HG03432 (cell line): ENCODE measurements at regions not wholly inside any gene's neighbourhood (a gene's known extent, or its start where the extent isn't known, plus 50 kb on each side); places are given as distances from the start of the nearest gene placed in this dataset.

Experiments
- ATAC-seq: cut with Tn5 transposase; IDR thresholded peaks from one replicate; pipeline ENCODE4 v1.9.1; 2021; ENCODE audit warnings: mild to moderate bottlenecking, moderate library complexity; ENCODE audit not compliant: unreplicated experiment

DNA sequence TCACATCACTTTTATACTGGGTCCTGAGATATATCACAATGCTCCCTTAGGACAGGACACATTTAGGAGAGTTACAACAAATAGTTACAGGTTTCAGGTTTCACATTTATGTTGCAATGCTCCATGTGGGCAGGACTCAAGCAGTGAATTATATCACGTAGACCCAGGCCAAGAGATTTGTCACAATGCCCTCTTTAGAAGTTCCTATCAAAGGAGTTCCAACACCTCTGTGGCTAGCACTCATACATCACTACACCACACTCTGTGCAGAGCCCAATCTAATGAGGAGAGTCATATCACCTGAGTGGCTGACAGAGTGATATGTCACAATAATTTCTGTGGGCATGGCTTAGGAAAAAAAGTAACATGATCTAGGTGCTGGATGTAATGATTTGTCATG lies 1068.2 kb upstream of the AMELY start:
- no peak for ATAC-seq

DNA sequence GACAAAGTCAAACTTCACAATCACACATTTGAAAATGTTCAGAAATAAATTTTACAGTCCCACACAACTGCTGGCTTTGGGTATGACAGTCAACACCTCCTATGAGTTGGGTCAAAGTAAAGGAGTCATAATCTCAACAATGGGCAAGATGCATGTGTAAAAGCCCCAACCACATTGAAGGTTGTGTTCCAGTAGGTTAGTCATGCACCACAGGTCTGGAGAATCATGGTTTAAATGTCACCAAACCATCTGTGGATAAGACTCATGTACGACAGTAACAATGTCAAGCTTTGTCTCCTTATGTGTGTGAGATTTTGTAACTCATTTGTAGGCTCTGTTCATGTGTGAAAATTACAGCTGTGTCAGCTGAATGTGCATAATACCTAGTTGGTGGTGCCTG lies 1065.7 kb upstream of the AMELY start:
- no peak for ATAC-seq

DNA sequence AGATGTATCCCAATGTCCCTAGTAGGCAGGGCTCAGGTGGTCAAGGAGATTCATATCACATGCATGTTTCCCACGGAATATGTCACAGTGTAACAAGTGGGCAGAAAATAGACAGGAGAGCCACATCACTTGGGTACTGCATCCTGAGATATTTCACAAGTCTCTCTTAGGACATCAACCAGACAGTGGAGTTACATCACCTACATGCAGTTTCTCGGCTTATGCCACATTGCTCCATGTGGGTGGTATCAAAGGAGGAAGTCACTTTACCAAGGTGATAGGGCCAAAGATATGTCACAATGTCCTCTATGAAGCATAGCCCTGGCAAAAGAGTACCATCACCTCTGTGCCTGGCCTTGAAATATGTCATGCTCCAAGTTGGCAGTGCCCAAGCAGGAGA lies 1056.7 kb upstream of the AMELY start:
- ATAC-seq, result no peak

DNA sequence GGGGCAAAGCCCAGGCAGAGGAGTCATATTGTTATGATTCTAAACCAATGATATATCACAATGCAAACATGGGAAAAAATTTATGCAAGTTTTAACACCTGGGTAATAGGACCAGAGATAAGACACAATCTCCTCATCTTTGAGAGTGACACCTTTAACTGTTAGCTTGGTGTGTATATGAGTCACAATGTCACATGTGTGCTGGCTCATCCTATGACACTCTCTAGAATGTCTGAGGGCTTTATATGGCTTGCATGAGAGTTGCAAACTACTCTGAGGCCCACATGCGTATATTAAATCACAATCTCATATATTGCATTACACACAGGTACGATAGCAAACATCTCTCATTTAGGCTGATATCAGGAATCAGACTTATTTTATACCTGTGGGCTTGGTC lies 1055.4 kb upstream of the AMELY start:
- no peak for ATAC-seq

DNA sequence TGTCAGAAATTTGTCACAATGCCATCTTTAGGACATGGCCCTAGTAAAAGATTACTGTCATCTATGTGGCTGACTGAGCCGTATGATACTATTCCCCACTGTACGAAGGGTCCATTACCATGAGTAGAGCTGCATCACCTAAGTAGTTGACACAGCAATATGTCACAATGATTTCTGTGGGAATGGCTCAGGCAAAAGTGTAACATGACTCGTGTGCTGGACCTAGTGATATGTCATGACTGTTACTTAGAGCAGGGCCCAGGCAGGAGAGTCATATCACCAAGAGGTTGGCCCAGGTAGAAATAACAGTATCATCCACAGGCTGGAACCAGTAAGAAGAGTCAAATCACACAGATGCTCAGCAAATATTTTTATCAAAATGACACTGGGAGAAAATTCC lies 1051.8 kb upstream of the AMELY start:
- no peak for ATAC-seq

DNA sequence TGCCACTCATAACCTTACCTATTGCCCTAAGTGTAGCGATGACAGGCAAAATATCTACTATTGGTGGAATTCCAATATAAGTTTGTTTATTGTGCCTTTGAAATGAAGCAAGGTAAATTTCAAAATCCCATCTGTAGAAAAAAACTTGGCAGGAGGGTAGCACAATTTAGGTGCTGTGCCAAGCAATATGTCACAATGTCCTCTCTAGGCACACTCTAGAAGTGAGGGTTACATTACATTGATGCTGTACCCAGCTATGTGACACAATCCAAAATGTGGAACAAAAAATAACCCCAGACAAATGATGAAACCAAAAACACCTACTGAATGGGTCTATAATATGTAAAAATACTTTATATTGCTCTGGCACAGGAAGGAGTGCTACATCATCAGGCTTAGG lies 1050.8 kb upstream of the AMELY start:
- ATAC-seq, result no peak

DNA sequence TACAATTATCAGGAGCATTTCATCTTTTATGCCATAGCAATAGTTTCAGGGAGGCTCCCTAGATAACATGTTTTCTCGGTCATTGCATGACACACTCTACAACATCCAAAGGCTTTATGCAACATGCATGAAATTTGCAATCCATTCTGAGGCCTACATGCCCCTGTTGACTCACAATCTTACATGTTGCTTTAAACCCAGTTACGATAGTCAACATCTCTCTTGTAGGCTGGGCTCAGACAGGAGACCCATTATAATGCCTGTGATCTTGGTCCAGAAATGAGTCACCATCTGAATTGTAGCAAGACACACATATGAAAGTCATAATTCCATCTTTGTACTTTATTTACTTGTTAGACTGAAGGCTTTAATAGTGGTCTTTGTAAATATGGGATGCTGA lies 1050.3 kb upstream of the AMELY start:
- no peak for ATAC-seq

DNA sequence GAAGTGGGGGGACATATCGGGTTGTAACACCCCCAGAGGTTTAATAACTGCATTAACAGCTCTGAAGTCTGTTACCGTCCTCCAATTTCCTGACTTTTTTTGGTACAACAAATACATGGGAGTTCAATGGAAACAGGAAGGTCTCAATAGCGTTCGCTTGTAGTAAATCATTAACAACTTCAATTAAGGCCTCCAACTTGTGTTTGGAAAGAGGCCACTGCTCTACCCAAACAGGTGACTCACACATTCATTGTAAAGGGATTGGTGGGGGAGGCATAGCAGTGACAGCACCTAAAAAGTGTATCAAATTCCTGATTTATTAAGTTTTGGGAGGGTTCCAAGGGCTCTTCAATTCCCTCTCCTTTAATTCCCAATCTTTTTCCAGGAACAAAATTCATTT lies 1046.2 kb upstream of the AMELY start:
- no peak for ATAC-seq

DNA sequence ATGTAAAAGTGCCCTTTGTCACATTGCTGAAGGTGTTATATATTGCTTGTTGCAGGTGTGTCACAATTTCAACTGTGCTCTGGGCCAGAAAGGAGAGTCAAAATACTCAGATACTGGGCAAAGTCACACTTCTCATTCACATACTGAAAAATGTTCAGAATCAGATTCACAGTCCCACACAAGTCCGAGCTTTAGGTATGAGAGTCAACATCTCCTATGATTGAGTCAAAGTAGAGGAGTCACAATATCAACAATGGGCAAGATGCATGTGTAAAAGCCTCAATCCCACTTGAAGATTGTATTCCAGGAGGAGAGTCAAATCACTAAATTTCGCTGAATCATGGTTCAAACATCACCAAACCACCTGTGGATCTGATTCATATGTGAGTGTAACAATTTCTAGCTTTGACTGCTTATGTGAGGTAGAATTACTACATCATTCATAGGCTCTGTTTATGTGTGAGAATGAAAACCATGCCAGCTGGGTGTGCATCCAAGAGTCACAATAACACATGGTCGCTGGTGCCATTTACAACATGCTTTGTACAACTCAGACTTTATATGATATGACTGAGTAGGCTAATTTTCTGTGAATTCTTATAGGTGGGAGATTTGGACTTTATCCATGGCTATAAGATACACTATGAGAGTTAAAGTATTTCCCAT lies 1039.8 kb upstream of the AMELY start:
- ATAC-seq, result no peak

DNA sequence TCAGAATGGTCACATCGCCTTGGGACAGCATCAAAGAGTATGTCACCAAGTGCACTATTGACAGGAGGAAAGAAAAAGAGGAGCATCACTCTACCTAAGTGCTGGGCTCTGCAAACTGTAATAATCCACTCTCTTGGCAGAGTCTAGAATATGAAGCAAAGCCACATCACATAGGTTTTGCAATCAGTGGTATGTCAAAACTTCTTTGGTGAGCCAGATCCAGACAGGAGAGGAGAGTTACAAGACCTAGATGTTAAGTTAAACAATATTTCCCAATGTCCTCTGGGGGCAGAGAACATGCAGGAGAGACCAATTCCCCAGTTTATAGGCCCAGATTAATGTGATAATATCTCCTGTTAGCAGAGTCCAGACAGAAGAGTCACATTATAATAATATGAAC lies 1032.6 kb upstream of the AMELY start:
- ATAC-seq, result no peak

DNA sequence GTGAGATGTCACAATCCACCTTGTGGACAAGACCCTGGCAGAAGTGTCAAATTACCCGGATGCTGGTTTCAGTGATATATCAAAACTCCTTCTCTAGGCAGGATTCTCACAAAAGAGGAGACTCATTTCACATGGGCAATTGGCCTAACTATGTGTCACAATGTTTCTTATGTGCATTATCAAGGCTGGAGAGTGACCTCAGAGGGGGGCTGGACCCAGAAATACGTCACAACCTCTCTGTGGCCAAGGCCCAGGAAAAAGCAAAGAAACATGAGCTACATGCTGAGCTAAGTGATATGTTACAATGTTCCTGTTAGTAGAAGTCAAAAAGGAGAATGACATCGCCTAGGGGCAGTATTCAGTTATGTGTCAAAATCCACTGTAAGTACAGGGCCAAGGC lies 1031.2 kb upstream of the AMELY start:
- ATAC-seq, result no peak

DNA sequence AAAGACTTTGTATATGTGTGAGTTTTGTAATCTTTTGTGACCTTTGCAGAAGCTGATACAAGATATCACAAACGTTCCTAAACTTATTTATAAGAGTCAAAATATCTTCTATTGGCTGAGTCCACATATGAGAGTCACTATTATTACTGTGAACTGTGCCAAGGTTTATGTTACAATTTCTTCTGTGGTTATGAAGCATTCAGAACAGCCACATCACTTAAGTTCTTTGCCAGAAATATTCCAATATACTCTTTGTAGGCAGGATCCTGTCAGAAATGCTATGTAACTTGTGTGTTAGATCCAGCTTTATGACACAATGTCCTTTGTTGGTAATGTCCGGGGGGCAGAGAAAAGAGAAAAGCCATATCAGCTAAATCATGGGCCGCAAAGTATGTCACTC lies 1030.3 kb upstream of the AMELY start:
- ATAC-seq, result no peak

DNA sequence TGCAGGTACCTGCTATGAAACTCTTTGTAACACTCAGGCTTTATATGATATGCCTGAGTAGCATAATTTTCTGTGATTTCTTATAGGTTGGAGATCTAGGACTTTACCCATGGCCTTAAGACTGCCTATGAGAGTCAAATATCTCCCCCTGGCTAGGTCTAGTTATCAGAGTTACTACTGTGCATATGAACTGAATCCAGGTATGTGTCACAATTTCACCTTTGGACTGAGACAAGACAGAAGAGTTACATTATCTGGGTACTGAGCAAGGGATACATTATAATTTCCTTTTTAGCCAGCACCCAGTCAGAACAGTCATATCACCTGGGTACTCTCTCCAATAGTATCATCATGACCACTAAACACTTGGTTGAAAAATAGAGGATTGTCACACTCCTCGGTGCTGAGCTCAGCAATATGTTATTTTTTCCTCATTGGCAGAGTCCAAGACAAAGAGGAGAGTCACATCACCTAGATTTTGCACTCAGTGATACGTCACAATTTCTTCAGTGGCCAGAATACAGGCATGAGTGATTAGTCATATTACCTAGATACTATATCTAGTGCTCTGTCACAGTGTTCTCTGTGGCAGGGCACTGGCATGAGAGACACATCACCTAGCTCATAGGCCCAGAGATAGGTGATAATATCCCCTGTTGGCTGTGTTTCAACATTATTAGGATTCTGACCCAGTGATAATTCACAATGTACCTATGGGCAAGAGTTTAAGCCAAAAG lies 1027.6 kb upstream of the AMELY start:
- no peak for ATAC-seq

DNA sequence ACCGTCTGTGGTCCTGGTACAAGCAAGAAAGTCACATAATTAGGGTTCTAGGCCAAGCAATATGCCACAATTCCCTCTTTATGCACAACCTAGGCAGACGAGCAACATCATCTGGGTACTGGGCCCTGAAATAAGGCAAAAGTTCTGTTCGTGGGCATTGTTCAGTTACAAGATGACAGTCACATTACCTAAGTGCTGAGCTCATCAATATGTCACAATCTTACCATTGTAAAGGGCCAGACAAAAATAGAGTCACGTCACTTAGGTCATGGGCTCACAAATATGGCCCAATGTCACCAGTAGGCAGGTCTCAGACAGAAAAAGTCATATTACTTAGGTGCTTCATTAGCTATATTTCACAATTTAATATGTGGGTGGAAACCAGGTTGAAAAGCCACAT lies 1025.3 kb upstream of the AMELY start:
- no peak for ATAC-seq

DNA sequence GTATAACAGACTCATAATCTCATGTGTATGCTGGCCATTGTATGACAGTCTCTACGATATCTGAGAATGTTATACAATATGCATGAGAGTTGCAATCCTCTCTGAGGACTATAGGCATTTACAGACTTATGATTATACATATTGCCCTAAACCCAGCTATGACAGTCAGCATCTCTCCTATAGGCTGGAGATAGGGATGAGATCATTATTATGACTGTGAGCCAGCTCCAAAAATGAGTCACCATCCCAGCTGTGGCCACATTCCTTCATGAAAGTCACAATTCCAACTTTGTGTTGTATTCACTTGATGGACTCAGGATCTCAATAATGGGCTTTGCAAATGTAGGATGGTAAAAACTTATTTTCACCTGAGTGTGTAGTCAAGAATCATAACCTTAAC lies 1024.5 kb upstream of the AMELY start:
- no peak for ATAC-seq

DNA sequence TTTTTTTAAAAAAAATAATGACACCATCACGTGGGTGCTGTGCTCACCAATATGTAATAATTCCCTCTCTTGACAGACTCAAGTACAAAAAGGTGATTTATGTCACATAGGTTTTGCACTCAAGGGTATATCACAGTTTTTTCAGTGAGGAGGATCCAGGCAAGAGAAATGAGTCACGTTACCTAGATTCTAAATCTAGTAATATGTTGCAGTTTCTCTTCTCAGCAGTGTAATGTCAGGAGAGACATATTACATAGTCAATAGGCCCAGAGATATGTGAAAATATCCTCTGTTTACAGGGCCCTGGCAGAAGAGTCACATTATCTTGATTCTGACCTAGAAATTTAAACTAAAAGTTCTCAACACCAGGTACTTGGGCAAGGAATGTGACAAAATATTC lies 1024.1 kb upstream of the AMELY start:
- ATAC-seq, result no peak

DNA sequence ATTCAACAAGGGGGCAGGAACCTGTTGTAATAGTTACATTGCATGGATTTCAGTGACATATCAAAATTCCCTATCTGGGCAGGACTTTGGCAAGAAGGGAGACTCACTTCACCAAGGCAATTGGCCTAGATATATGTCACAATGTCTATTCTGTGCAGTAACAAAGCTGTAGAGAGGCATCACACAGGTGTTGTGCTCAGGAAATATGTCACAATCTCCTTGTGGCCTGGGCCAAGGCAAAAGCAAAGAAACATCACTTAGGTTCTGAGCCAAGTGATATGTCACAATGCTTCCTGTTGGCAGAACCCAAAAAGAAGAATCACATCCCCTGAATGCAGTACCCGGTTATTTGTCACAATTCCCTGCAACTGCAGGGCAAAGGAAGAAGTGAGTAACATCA lies 1020.9 kb upstream of the AMELY start:
- no peak for ATAC-seq

DNA sequence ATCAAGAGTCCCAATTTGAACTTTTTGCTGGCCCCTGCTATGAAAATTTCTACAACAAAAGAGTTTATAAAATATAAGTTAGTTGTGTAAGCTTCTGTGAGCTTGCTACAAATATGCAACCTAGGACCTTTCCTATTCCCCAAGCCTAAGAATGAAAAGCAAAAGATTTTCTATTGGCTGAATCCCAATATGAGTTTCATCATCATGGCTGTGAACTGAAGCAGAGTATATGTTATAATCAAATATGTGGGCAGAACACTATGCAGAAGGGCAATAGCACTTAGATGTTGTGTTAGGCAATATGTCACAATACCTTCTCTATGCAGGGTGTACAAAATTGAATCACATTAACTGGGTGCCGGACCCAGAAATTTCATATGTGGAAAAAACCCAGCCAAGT lies 1018.3 kb upstream of the AMELY start:
- ATAC-seq, result no peak

DNA sequence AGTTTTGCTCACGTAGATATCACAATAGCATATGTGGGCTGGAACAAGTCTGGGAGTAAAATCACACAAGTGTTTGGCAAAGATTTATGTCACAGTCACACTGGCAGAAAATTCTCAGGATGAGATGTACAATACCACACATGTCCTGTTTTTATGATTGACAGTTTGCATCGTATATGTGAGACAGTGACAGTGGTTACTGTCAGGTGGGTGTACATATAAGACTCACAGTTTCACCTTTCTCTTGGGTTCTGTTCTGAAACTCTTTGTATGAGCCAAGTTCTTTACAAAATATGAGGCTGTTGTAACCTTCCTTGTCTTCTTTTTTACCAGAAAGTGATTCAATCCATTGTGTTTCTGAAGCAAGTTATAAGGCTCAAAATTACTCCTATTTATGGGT lies 1012.5 kb upstream of the AMELY start:
- ATAC-seq, result no peak

DNA sequence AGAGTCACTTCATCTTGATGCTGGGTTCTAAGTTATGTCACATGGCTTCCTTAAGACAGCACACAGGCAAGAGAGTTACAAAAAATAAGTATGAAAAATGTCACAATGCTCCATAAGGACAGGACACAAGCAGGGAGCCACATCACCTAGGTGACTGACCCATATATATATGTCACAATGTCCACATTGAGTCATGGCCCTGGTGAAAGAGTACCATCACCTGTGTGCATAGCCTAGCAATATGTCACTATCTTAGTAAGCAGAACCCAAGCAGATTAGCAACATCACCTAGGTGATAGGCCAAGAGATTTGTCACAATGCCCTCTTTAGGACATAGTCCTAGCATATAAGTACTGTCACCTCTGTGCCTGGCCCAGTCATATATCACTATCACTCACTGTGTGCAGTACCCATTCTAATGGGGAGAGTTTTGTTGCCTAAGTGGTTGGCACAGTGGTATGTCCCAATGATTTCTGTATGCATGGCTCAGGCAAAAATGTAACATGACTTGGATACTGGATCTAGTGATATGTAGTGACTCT lies 1012.0 kb upstream of the AMELY start:
- no peak for ATAC-seq

DNA sequence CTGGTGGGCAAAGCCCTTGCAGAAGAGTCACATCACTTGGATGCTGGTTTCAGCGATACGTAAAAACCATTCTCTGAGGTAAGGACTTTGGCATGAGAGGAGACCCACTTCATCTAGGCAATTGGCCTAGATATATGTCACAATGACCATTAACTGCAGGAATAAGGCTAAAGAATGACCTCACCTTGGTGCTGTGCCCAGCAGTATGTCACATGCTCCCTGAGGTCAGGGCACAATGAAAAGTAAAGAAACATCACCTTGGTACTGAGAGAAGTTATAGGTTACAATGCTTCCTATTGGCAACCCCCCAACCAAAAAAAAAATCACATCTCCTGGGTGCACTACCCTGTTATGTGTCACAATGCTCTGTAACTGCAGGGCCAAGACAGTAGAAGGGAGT lies 1008.8 kb upstream of the AMELY start:
- ATAC-seq, result no peak

DNA sequence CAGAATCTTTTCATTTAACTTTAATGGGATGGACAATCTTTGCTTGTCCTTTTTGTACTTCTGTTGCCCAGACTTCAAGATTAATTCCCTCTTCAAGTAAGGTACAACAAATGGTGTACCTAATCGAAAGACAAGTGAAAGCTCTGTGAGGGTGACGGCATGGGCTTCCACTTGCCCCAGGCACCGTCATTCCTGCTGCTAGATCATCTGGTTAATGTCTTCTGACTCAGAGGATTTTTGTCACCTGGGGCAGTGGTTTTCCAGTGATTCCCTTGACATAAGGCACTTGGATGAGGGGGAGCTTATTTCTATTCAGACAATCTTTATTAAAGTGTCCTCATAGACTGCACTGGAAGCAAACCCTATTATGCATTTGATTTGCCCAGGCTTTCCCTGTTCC lies 977.0 kb upstream of the AMELY start:
- ATAC-seq, result no peak

DNA sequence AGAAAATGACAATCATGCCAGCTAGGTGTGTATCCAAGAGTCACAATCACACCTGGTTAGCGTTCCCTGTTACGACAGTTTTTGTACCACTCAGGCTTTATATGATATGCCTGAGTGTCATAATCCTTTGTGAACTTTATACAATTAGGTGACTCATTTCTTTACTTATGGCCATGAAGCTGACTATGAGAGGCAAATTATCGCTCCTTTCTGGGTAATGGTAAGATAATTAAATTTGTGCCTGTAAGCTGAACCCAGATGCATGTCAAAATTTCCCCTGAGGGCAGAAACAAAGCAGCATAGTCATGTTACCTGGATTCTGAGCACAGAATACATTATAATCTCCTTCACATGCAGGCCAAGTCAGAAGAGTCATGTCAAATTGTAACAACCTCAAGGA lies 970.1 kb upstream of the AMELY start:
- ATAC-seq, result no peak
